ENCODE measurements at regions not wholly inside any gene's neighbourhood (a gene's known extent, or its start where the extent isn't known, plus 50 kb on each side); places are given as distances from the start of the nearest gene placed in this dataset.

DNA sequence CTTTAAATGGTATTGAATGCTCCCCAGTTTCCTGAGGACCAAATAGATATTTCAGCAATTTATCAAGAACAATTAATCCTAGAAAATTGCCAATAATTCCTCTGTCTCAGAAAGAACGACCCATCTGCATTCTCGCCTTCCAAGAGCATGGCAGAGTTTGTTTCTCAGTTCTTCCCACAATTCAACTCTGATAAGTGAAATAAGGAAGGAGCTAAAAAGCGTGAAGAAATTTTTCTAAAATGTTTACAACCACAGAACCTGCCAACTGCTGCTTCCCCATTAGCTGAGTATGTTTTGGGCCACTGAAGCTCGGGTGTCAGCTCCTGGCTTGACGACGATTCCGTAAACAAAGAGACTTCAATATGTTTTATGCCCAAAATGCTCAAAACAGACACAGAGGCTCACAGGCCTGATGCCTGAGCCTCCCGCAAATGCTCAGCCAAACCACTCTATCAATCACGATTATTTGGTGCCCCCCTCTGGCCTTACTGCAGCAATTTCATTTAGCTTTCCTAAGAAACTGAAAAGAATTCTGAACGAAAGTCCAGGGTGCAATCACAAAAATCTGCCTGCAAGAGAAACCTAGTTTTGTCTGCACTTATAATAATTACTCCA lies 259.2 kb upstream of the CCDC54 start:
- Histone ChIP-seq H3K27me3 (ENCODE audit: control insufficient read depth, insufficient read depth, low read length) (no peaks in the 10 kb centered on the region), H3K27ac (ENCODE audit: low read length) (no peak overlapping the region), H3K4me1 (ENCODE audit: control insufficient read depth, insufficient read depth, low read length) (no peaks in the 10 kb centered on the region), H3K36me3 (ENCODE audit: control insufficient read depth, insufficient read depth, low read length) (no peaks in the 10 kb centered on the region), H3K4me3 (ENCODE audit: low read length) (no peak overlapping the region), H3K9me3 (ENCODE audit: control insufficient read depth, low read depth, low read length) (no peaks in the 10 kb centered on the region)
- WGBS (ENCODE audit: insufficient coverage, low lambda C conversion rate) = 80% methylated on average over 1 of the region's 10 CpGs
- peak in 1 of 2 donors; percentile 8 for DNase-seq

GRCh38 chr3:107124885-107125284 lies 252.4 kb upstream of the CCDC54 start:
- WGBS (ENCODE audit: insufficient coverage, low lambda C conversion rate) = 17% methylated on average over 1 of the region's 1 CpG
- H3K27me3 ChIP-seq (ENCODE audit: control insufficient read depth, insufficient read depth, low read length) = no peaks in the 10 kb centered on the region
- no peak overlapping the region for H3K27ac ChIP-seq (ENCODE audit: low read length)
- H3K36me3 ChIP-seq (ENCODE audit: control insufficient read depth, insufficient read depth, low read length) = no peaks in the 10 kb centered on the region
- no peak overlapping the region for H3K4me3 ChIP-seq (ENCODE audit: low read length)
- H3K9me3 ChIP-seq (ENCODE audit: control insufficient read depth, low read depth, low read length) = no peaks in the 10 kb centered on the region
- DNase-seq = no peak
- no peaks in the 10 kb centered on the region for H3K4me1 ChIP-seq (ENCODE audit: control insufficient read depth, insufficient read depth, low read length)

GRCh38 chr3:107128946-107129345 lies 248.3 kb upstream of the CCDC54 start:
- no peak for DNase-seq
- H3K36me3 ChIP-seq (ENCODE audit: control insufficient read depth, insufficient read depth, low read length) = no peaks in the 10 kb centered on the region
- no peaks in the 10 kb centered on the region for H3K4me1 ChIP-seq (ENCODE audit: control insufficient read depth, insufficient read depth, low read length)
- 67% methylated on average over 2 of the region's 3 CpGs for WGBS (ENCODE audit: insufficient coverage, low lambda C conversion rate)
- no peaks in the 10 kb centered on the region for H3K9me3 ChIP-seq (ENCODE audit: control insufficient read depth, low read depth, low read length)
- H3K27ac ChIP-seq (ENCODE audit: low read length) = no peak overlapping the region
- H3K27me3 ChIP-seq (ENCODE audit: control insufficient read depth, insufficient read depth, low read length) = no peaks in the 10 kb centered on the region
- no peak overlapping the region for H3K4me3 ChIP-seq (ENCODE audit: low read length)

GRCh38 chr3:107130089-107130700 lies 247.0 kb upstream of the CCDC54 start:
- H3K4me3 ChIP-seq (ENCODE audit: low read length) = no peak overlapping the region
- WGBS (ENCODE audit: insufficient coverage, low lambda C conversion rate) = no CpG with 5 or more reads among the region's 6 CpGs
- no peaks in the 10 kb centered on the region for H3K36me3 ChIP-seq (ENCODE audit: control insufficient read depth, insufficient read depth, low read length)
- no peaks in the 10 kb centered on the region for H3K9me3 ChIP-seq (ENCODE audit: control insufficient read depth, low read depth, low read length)
- H3K27me3 ChIP-seq (ENCODE audit: control insufficient read depth, insufficient read depth, low read length) = no peaks in the 10 kb centered on the region
- H3K27ac ChIP-seq (ENCODE audit: low read length) = no peak overlapping the region
- DNase-seq = no peak
- H3K4me1 ChIP-seq (ENCODE audit: control insufficient read depth, insufficient read depth, low read length) = no peaks in the 10 kb centered on the region

DNA sequence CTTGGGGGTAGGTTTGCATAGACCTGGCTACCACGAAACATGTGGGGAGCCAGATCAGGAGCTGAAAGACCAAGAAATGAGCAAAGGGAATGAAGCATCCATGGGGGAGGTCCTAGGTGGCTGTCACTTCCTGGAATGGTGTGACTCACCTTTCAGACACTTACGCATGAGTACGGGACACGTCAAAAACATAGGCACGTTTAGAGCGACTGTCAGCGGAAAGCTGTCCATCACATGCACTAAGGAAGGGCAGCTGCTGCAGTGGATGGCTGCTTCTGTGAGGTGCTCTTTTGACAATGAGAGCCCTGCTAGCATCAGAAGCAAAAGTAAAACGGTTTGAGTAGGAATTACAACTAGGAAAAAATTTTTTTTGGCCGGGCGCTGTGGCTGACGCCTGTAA lies 244.6 kb upstream of the CCDC54 start:
- Histone ChIP-seq H3K27ac (ENCODE audit: low read length) (no peak overlapping the region), H3K27me3 (ENCODE audit: control insufficient read depth, insufficient read depth, low read length) (no peaks in the 10 kb centered on the region), H3K9me3 (ENCODE audit: control insufficient read depth, low read depth, low read length) (no peaks in the 10 kb centered on the region), H3K4me3 (ENCODE audit: low read length) (no peak overlapping the region), H3K4me1 (ENCODE audit: control insufficient read depth, insufficient read depth, low read length) (no peaks in the 10 kb centered on the region), H3K36me3 (ENCODE audit: control insufficient read depth, insufficient read depth, low read length) (no peaks in the 10 kb centered on the region)
- no peak for DNase-seq
- WGBS (ENCODE audit: insufficient coverage, low lambda C conversion rate) = 100% methylated on average over 1 of the region's 11 CpGs

GRCh38 chr3:107133891-107134290 lies 243.3 kb upstream of the CCDC54 start:
- no peaks in the 10 kb centered on the region for H3K9me3 ChIP-seq (ENCODE audit: control insufficient read depth, low read depth, low read length)
- no peak for DNase-seq
- WGBS (ENCODE audit: insufficient coverage, low lambda C conversion rate) = 67% methylated on average over 1 of the region's 3 CpGs
- no peaks in the 10 kb centered on the region for H3K36me3 ChIP-seq (ENCODE audit: control insufficient read depth, insufficient read depth, low read length)
- no peaks in the 10 kb centered on the region for H3K27me3 ChIP-seq (ENCODE audit: control insufficient read depth, insufficient read depth, low read length)
- H3K4me1 ChIP-seq (ENCODE audit: control insufficient read depth, insufficient read depth, low read length) = no peaks in the 10 kb centered on the region
- no peak overlapping the region for H3K4me3 ChIP-seq (ENCODE audit: low read length)
- no peak overlapping the region for H3K27ac ChIP-seq (ENCODE audit: low read length)

DNA sequence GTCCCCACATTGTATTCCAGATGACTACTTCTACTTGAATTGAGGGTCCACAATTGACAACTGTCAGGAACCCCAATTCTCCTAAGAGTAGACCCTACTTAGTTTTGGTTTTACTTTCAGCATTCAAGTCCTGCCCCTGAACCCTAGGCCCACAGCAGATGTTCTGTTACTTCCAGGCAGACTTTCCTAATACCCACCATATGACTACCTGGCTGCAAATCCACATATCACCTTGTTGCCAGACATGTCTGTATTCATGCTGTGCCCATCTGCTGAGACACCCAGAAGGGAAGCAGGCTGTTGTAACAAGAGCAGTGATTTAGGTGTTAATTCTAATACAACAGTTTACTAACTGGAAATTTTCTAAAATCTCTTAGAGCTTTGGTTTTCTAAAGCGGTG lies 235.1 kb upstream of the CCDC54 start:
- H3K4me3 ChIP-seq (ENCODE audit: low read length) = no peak overlapping the region
- 100% methylated on average over 1 of the region's 1 CpG for WGBS (ENCODE audit: insufficient coverage, low lambda C conversion rate)
- no peak for DNase-seq
- no peaks in the 10 kb centered on the region for H3K4me1 ChIP-seq (ENCODE audit: control insufficient read depth, insufficient read depth, low read length)
- H3K9me3 ChIP-seq (ENCODE audit: control insufficient read depth, low read depth, low read length) = no peaks in the 10 kb centered on the region
- no peaks in the 10 kb centered on the region for H3K27me3 ChIP-seq (ENCODE audit: control insufficient read depth, insufficient read depth, low read length)
- H3K36me3 ChIP-seq (ENCODE audit: control insufficient read depth, insufficient read depth, low read length) = no peaks in the 10 kb centered on the region
- no peak overlapping the region for H3K27ac ChIP-seq (ENCODE audit: low read length)

- H3K4me1 ChIP-seq (ENCODE audit: control insufficient read depth, insufficient read depth, low read length) = no peaks in the 10 kb centered on the region
- WGBS (ENCODE audit: insufficient coverage, low lambda C conversion rate) = 17% methylated on average over 2 of the region's 4 CpGs
- H3K27ac ChIP-seq (ENCODE audit: low read length) = no peak overlapping the region
- no peak overlapping the region for H3K4me3 ChIP-seq (ENCODE audit: low read length)
- H3K9me3 ChIP-seq (ENCODE audit: control insufficient read depth, low read depth, low read length) = no peaks in the 10 kb centered on the region
- no peaks in the 10 kb centered on the region for H3K36me3 ChIP-seq (ENCODE audit: control insufficient read depth, insufficient read depth, low read length)
- DNase-seq = no peak
- no peaks in the 10 kb centered on the region for H3K27me3 ChIP-seq (ENCODE audit: control insufficient read depth, insufficient read depth, low read length)
Observed at GRCh38 chr3:107142786-107143575, 234.3 kb upstream of the CCDC54 start.

DNA sequence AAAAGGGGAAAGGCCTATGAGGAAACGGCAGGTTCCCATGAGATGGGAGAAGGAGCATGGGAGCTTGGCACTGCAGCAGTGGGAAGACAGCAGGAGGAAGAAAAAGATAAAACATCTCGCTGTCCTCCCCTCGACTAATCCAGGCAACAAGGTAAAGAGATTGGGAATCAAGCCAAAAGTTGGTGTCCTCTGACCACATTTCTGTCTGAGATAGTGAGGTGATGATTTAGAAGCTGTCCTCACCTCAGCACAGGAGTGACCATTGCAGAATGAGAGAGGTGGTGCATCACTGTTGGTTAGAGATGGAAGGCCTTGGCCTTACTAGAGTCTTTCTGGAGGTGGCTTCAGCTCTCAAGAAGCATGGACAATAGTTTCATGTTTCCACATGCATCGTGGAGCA lies 226.6 kb upstream of the CCDC54 start:
- H3K27me3 ChIP-seq (ENCODE audit: control insufficient read depth, insufficient read depth, low read length) = no peaks in the 10 kb centered on the region
- DNase-seq = no peak
- no peaks in the 10 kb centered on the region for H3K4me1 ChIP-seq (ENCODE audit: control insufficient read depth, insufficient read depth, low read length)
- WGBS (ENCODE audit: insufficient coverage, low lambda C conversion rate) = no CpG with 5 or more reads among the region's 4 CpGs
- H3K4me3 ChIP-seq (ENCODE audit: low read length) = no peak overlapping the region
- no peaks in the 10 kb centered on the region for H3K36me3 ChIP-seq (ENCODE audit: control insufficient read depth, insufficient read depth, low read length)
- H3K27ac ChIP-seq (ENCODE audit: low read length) = no peak overlapping the region
- no peaks in the 10 kb centered on the region for H3K9me3 ChIP-seq (ENCODE audit: control insufficient read depth, low read depth, low read length)

GRCh38 chr3:107153981-107154380 lies 223.3 kb upstream of the CCDC54 start:
- H3K9me3 ChIP-seq (ENCODE audit: control insufficient read depth, low read depth, low read length) = no peaks in the 10 kb centered on the region
- H3K27ac ChIP-seq (ENCODE audit: low read length) = no peak overlapping the region
- no peak overlapping the region for H3K4me3 ChIP-seq (ENCODE audit: low read length)
- WGBS (ENCODE audit: insufficient coverage, low lambda C conversion rate) = 90% methylated on average over 2 of the region's 4 CpGs
- no peaks in the 10 kb centered on the region for H3K36me3 ChIP-seq (ENCODE audit: control insufficient read depth, insufficient read depth, low read length)
- no peaks in the 10 kb centered on the region for H3K4me1 ChIP-seq (ENCODE audit: control insufficient read depth, insufficient read depth, low read length)
- H3K27me3 ChIP-seq (ENCODE audit: control insufficient read depth, insufficient read depth, low read length) = no peaks in the 10 kb centered on the region
- no peak for DNase-seq
